KMS-11 (cell line): ENCODE measurements at regions not wholly inside any gene's neighbourhood (a gene's known extent, or its start where the extent isn't known, plus 50 kb on each side); places are given as distances from the start of the nearest gene placed in this dataset.

Experiments used
- H2AFZ ChIP-seq: fragments of 200-600 bp; sonication (generic); 2 replicates; pipeline ENCODE4 v1.6.1; 2016; ENCODE audit warnings: antibody characterized with exemption, mixed run types, low read depth
- H3K27ac ChIP-seq: fragments of 200-600 bp; sonication (generic); 2 replicates; pipeline ENCODE4 v1.6.1; 2016; ENCODE audit warnings: mild to moderate bottlenecking, mixed run types
- H3K27me3 ChIP-seq: fragments of 200-600 bp; sonication (generic); 2 replicates; pipeline ENCODE4 v1.6.1; 2017; ENCODE audit warnings: mild to moderate bottlenecking, low read depth, mixed run types, moderate library complexity; ENCODE audit not compliant: insufficient read depth
- H3K36me3 ChIP-seq: fragments of 200-600 bp; sonication (generic); 2 replicates; pipeline ENCODE4 v1.6.1; 2017; ENCODE audit warnings: mild to moderate bottlenecking, mixed run types; ENCODE audit not compliant: insufficient read depth
- H3K4me1 ChIP-seq: fragments of 200-600 bp; sonication (generic); 2 replicates; pipeline ENCODE4 v1.6.1; 2016; ENCODE audit warnings: mild to moderate bottlenecking, low read depth, mixed run types; ENCODE audit not compliant: poor library complexity, severe bottlenecking
- H3K4me2 ChIP-seq: fragments of 200-600 bp; sonication (generic); 2 replicates; pipeline ENCODE4 v1.7.0; 2016; ENCODE audit warnings: mild to moderate bottlenecking, mixed run types
- H3K4me3 ChIP-seq: fragments of 200-600 bp; sonication (generic); IDR thresholded peaks from 2 replicates; pipeline ENCODE4 v1.6.1; 2017; ENCODE audit warnings: low read depth, low read length, mixed read lengths; ENCODE audit not compliant: insufficient read depth
- H3K79me2 ChIP-seq: fragments of 200-600 bp; sonication (generic); 2 replicates; pipeline ENCODE4 v1.6.1; 2016; ENCODE audit warnings: low read depth, mixed run types; ENCODE audit not compliant: insufficient read depth
- H3K9ac ChIP-seq: fragments of 200-600 bp; sonication (generic); 2 replicates; pipeline ENCODE4 v1.6.1; 2016; ENCODE audit warnings: mild to moderate bottlenecking, mixed run types
- H4K20me1 ChIP-seq: fragments of 200-600 bp; sonication (generic); 2 replicates; pipeline ENCODE4 v1.6.1; 2016; ENCODE audit warnings: mild to moderate bottlenecking, mixed run types; ENCODE audit not compliant: insufficient read depth
- TF ChIP-seq, protein P1 (sequence below): fragments of 200-600 bp; sonication (generic); conservative IDR thresholded peaks from 2 replicates; pipeline ENCODE4 v1.6.1; 2017; ENCODE audit warnings: low read depth, mild to moderate bottlenecking, antibody characterized with exemption, low read length, moderate library complexity, mixed read lengths

DNA sequence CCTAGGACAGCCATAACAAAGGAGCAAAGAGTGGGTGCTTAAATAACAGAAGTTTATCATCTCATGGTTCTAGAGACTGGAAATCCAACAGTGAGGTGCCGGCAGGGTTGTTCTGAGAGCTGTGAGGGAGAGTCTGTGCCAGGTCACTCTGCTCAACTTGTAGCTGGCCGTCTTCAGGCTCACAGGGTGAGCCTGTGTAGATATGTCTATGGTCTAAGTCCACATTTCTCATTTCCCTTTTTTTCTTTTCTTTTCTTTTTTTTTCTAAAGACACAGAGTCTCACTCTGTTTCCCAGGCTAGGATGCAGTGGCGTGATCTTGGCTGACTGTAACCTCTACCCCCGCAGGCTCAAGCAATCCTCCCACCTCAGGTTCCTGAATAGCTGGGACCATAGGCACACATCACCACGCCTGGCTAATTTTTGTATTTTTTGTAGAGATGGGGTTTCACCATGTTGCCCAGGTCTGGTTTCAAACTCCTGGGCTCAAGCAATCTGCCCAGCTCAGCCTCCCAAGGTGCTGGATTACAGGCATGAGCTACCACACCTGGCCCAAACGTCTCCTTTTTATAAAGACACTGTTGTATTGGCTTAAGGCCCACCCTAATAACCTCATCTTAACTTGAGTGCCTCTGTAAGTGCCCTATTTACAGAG is 142.2 kb downstream of the SP3 start:
- Histone ChIP-seq H3K4me3 (no peak overlapping the region), H4K20me1 (no peaks in the 10 kb centered on the region), H3K27ac (no peak overlapping the region), H3K27me3 (no peaks in the 10 kb centered on the region), H3K4me2 (no peak overlapping the region), H3K9ac (no peak overlapping the region), H3K36me3 (no peaks in the 10 kb centered on the region), H2AFZ (no peak overlapping the region), H3K79me2 (no peaks in the 10 kb centered on the region), H3K4me1 (no peaks in the 10 kb centered on the region)
- TF ChIP-seq, protein P1, sequence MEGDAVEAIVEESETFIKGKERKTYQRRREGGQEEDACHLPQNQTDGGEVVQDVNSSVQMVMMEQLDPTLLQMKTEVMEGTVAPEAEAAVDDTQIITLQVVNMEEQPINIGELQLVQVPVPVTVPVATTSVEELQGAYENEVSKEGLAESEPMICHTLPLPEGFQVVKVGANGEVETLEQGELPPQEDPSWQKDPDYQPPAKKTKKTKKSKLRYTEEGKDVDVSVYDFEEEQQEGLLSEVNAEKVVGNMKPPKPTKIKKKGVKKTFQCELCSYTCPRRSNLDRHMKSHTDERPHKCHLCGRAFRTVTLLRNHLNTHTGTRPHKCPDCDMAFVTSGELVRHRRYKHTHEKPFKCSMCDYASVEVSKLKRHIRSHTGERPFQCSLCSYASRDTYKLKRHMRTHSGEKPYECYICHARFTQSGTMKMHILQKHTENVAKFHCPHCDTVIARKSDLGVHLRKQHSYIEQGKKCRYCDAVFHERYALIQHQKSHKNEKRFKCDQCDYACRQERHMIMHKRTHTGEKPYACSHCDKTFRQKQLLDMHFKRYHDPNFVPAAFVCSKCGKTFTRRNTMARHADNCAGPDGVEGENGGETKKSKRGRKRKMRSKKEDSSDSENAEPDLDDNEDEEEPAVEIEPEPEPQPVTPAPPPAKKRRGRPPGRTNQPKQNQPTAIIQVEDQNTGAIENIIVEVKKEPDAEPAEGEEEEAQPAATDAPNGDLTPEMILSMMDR, result no peak

DNA sequence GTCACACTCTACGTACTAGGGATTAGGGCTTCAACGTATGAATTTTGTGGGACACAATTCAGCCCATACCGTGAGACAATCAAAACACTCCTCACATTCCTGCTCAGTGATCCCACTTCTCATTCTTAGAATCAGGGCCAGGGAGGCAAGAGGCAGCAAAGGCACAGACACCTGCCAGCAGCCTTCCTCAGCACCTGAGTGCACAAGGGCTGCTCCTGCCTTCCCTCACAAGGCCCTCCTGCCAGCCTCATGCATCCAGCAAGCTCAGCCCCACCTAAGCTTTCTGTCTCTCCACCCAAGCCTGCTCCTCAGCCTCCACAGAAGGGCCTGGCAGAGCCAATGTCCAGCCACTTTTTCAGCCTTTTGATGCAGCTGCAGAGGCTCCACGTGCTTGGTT is 141.6 kb downstream of the SP3 start:
- Histone ChIP-seq H3K36me3 (no peaks in the 10 kb centered on the region), H3K27me3 (no peaks in the 10 kb centered on the region), H3K27ac (no peak overlapping the region), H3K4me3 (no peak overlapping the region), H3K9ac (no peak overlapping the region), H4K20me1 (no peaks in the 10 kb centered on the region), H3K4me1 (no peaks in the 10 kb centered on the region), H2AFZ (no peak overlapping the region), H3K4me2 (no peak overlapping the region), H3K79me2 (no peaks in the 10 kb centered on the region)
- TF ChIP-seq, protein P1, result no peak

DNA sequence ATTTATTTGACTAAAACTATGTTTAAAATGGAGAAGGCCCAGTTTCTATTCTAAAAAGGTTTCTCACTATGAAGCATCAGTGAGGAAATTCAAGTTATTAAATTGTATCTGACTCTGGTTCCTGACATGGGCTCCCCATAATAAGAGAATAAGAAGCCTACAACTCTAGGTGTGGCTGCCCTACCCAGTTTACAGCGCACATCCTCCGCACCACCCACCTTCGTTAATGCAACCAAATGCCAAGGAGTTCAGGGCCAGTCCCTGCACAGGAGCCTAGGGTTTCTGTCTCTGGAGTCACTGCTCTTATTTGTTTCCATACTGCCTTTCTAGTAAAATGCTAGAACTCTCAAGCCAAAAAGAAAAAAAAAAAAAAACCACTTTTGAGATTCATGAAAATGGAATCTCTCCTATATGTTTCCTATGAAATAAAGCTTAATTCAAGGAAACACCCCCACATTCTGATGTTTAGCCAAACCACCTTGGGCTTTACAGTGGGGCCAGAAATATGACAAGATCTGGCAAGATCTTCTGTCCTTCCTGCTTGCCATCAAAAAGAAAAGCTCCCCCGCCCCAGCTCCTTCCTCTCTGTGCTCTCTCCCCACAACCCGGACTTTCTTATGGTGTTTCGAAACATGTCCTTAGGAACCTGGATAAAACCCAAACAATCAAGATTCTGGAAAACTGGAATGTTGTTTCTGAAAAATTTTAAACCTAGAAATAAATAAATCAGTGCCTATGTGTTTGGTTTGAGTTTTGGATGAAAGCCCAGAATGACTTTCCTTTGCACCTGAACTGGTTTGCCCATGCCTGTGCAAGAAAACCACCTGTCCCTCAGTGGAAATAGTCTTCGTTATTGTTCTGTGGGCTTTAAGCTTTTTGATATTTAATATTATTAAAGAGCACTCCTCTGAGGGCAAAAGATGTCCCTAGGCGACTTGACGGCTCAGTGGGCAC is 136.7 kb downstream of the SP3 start:
- H3K27ac ChIP-seq, result no peak overlapping the region

DNA sequence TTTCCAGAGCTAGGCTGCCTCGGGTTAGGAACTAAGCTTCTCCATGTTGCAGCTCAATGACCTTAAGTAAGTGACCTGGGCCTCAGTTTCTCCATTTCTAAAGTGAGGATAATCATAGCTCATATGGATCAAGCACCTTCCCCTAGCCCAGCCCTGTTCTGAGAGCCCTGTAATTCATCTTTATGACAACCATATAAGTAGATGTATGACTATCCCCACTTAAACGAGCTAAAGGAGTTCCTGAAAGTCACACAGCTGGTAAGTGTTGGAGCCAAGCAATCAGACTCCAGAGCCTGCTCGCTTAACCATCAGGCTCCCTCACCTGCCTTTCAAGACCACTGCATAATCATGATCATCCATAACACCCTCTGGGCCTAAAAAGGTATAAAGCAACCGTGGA is 135.4 kb downstream of the SP3 start:
- Histone ChIP-seq H2AFZ (no peak overlapping the region), H3K79me2 (no peaks in the 10 kb centered on the region), H3K27me3 (no peaks in the 10 kb centered on the region), H3K4me2 (no peak overlapping the region), H3K27ac (no peak overlapping the region), H3K36me3 (no peaks in the 10 kb centered on the region), H3K4me3 (no peak overlapping the region), H3K4me1 (no peaks in the 10 kb centered on the region), H4K20me1 (no peaks in the 10 kb centered on the region), H3K9ac (no peak overlapping the region)
- TF ChIP-seq, protein P1, result no peak

More for the DNA sequence above, 136.7 kb downstream of the SP3 start:
- H4K20me1 ChIP-seq, result no peaks in the 10 kb centered on the region
- no peak overlapping the region for H3K4me3 ChIP-seq
- no peak overlapping the region for H3K4me2 ChIP-seq
- H3K4me1 ChIP-seq, result no peaks in the 10 kb centered on the region
- no peaks in the 10 kb centered on the region for H3K27me3 ChIP-seq
- H3K79me2 ChIP-seq, result no peaks in the 10 kb centered on the region
- no peak overlapping the region for H3K9ac ChIP-seq
- no peaks in the 10 kb centered on the region for H3K36me3 ChIP-seq
- H2AFZ ChIP-seq, result no peak overlapping the region
- TF ChIP-seq, protein P1, result no peak
